GM18909 (cell line): ENCODE measurements at regions not wholly inside any gene's neighbourhood (a gene's known extent, or its start where the extent isn't known, plus 50 kb on each side); places are given as distances from the start of the nearest gene placed in this dataset.
"Not testable (repeated sequence)": the region's sequence is repeated elsewhere in the genome, so short reads cannot be mapped to it uniquely, and the experiment has no call there.

ENCODE experiments used
- ATAC-seq: cut with Tn5 transposase; IDR thresholded peaks from one replicate; pipeline ENCODE4 v1.9.1; 2021; ENCODE audit warnings: mild to moderate bottlenecking; ENCODE audit not compliant: unreplicated experiment, poor library complexity

DNA sequence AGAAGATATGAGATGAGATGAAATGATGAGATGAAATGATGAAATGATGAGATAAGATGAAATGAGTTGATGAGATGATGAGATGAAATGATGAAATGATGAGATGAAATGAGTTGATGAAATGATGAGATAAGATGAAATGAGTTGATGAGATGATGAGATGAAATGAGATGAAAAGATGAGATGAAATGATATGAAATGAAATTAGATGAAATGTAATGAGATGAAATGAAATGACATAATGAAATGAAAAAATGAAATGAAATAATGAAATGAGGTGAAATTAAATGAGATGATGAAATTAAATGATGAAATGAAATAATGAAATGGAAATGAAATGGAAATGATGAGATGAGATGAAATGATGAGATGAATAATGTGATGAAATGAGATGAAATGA is 231.6 kb downstream of the GOLGA6L6 start:
- ATAC-seq = not testable (repeated sequence)

DNA sequence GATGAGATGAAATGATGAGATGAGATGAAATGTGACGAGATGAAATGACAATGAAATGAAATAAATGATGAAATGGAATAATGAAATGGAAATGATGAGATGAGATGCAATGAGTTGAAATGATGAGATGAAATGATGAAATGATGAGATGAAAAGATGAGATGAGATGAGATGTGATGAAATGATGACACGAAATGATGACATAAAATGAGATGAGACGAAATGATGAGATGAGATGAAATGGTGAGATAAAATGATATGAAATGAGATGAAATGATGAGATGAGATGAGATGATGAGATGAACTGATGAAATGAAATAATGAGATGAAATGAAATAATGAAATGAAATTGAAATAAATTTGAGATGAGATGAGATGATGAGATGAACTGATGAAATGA is 232.2 kb downstream of the GOLGA6L6 start:
- ATAC-seq = not testable (repeated sequence)

DNA sequence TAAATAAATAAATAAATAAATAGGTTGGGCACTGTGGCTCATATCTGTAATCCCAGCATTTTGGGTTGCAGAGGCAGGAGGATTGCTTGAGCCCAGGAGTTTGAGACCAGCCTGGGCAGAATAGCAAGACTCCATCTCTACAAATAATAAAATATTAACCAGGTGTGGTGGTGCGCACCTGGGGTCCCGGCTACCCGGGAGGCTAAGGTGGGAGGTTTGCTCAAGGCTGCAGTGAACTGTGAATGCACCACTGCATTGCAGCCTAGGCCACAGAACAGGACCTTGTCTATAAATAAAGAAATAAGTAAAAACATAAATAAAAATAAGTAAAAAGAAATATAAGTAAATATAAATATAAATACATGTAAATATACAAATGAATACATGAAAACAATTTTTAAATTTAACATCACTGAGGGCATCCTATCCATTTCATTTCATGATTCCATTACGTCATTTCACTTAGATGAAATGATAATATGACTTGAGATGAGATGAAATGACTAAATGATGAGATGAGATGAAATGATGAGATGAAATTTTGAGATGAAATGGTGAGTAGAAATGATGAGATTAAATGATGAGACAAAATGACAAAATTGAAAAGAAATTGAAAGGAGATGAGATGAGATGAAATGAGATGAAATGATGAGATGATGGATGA is 233.4 kb downstream of the GOLGA6L6 start:
- ATAC-seq = not testable (repeated sequence)

DNA sequence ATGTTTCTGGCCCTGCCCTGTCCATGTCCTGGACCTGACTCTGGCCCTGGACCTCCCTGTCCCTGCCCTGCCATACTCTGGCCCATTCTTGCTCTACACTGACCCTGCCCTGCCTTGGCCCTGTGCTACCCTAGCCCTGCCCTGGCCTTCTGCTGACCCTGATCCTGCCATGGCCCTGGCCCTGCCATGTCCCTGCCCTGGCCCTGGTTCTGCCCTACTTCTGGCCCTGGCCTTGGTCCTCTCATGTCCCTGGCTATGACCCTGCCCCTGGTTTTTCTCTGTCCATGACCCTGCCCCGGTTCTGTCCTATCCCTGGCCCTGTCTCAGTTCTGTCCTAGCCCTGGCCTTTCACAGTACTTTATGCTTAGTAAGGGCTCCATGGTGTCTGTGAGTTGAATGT is 234.5 kb downstream of the GOLGA6L6 start:
- ATAC-seq = not testable (repeated sequence)

DNA sequence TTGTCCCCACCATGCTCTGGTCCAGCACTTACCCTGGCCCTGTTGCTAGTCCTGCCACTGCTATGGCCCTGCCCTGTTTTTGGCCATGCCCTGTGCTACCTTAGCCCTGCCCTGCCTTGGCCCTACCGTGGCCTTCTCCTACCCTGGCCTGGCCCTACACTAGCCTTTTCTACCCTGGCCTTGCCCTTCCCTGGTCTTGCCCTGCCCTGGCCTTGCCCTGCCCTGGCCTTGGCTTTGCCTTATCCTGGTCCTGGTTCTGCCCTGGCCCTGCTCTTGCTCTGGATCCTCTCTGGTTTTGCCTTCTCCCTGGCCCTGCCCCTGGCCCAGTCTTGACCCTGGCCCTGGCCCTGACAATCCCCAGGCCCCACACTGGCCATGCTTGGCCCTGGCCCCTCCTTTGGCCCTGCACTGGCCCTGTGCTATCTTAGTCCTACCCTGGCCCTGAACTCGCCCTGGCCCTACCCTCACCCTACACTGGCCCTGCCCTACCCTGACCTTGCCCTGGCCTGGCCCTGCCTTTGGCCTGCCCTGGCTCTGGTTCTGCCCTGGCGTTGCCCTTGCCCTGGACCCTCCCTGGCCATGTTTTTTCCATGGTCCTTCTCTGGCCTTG is 235.0 kb downstream of the GOLGA6L6 start:
- not testable (repeated sequence) for ATAC-seq

DNA sequence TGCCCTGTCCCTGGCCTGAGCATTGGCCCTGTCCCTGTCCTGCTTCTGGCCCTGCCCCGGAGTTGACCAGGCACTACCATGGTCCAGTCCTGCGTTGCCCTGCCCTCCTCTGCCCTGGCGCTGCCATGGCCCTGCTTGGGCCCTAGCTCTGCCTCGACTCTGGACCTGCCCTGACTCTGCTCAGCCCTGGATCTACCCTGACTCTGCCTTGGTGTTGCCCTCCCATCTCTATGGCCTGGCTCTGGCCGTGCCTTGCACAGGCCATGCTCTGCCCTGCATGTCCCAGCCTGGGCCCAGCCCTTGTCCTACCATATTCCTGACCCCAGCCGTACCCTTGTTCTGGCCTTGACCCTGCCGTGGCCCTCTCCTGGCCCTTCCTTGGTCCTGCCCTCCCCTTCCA is 235.7 kb downstream of the GOLGA6L6 start:
- not testable (repeated sequence) for ATAC-seq

DNA sequence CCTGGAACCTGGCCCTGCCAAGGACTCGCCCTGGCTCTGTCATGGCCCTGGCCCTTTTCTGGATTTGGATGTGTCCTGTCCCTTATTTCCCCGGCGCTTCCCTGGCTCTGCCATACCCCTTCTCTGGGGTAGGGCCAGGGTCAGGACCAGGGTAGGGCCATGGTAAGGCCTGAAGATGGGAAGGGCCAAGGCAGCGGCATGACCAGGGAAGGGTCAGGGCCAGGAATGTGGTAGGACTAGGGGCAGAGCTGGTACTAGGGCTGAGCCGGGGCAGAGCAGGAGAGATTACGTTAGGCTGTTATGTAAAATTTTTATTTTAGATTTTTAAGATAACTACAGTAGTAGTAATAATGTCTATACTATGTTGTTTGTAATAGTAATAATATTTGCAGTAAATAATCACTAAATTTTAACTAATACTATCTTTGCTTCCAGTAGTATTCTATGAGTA is 236.6 kb downstream of the GOLGA6L6 start:
- not testable (repeated sequence) for ATAC-seq

DNA sequence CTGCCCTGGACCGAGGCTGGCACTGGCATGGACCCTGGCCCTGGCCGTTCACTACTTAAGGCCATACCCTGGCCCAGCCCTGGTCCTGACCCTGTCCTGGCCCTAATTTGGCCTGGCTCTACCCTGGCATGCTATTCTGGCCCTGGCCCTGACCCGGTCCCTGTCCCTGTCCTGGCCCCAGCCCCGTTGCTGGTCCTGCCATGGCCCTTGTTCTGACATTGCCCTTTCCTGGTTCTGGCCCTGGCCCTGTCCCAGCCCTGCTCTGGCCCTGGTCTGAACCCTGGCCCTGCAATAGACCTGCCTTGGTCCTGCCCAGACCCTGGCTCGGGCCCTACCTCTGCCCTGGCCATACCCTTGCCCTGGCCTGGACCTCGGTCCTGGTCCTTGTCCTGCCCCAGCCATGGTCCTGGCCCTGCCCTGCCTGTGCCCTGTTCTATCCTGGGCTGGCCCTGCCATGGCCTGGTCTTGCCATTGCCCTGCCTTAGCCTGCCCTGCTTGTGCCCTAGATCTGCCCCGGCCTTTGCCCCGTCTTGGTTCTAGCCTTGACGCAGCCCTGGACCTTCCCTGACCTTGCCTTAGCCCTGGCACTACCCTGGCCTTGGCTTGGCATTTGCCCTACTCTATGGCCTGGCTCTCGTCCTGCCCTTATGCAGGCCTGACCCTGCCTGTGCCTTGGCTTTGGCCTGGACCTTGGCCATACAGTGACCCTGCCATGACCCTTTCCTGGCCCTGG is 237.2 kb downstream of the GOLGA6L6 start:
- ATAC-seq = not testable (repeated sequence)

DNA sequence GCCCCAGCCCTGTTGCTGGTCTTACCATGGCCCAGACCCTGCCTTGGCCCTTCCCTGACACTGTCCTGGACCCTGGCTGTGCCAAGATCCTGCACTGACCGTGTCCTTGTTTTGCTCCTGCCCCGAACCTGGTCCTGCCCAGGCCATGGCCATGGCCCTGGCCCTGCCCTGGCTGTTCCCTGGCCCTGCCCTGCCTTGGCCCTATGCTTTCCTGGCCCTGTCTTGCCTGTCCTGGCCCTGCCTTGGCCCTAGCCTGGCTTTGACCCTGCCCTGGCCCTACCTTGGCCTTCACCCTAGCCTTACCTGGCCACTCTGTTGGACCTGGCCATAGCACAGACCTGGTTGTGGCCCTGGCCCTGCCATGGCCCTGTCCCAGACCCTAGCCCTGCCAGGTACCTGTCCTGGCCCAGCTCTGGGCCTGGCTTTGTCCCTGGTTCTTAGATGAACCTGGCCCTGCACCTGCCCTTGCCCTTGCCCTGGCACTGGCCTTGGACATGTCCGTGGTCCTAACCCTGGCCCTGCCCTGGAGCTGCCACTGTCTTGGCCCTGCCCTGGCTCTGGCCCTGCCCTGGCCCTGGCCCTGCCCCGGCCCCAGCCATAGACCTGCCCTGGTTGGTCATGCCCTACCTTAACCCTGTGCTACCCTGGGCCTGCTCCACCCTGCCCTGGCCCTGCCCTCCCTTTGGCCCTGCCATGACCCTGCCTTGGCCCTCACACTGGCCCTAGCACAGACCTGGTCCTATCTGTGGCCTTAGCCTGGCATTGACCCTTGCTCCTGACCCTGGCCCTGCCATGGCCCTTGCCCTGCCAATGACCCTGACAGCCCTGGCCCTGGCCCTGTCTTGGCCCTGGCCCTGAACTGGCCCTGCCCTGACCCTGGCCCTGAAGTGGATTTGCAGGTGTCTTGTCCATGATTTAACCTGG is 238.1 kb downstream of the GOLGA6L6 start:
- ATAC-seq = not testable (repeated sequence)

DNA sequence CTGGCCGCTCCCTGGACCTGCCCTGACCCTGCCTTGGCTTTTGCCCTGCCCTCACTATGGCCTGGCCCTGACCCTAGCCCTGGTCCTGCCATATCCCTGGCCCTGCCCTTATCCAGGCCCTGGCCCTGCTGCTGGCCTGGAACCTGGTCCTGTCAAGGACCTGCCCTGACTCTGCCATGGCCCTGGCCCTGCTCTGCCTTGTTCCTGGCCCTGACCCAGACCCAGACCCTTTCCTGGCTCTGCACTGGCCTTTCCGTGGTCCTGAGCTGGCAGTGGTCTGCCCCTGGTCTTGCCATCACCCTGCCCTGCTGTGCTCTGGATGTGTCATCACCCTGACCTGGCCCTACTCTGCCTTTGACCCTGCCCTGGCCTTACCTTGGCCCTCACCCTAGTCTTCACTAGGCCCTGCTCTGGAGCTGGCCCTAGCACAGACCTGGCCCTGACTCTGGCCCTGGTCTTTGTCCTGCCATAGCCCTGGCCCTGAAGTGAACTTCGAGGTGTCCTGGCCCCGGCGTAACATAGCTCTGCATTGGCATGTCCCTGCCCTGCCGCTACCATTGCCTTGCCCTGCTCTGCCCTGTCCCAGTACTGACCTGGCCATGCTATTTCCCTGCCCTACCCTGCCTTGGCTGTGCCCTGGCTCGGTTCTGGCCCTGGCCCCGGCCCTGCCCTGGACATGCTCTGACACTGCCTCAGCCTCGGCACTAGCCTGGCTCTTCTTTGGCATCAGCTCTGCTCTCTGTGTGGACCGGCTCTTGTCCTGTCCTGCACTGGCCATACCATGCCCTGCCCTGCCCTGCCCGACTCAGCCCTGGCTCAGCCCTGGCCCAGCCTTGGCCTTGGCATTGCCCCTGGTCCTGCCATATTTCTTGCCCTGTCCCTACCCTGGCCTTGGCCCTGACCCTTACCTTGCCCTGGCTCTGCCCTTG is 239.2 kb downstream of the GOLGA6L6 start:
- ATAC-seq = not testable (repeated sequence)

DNA sequence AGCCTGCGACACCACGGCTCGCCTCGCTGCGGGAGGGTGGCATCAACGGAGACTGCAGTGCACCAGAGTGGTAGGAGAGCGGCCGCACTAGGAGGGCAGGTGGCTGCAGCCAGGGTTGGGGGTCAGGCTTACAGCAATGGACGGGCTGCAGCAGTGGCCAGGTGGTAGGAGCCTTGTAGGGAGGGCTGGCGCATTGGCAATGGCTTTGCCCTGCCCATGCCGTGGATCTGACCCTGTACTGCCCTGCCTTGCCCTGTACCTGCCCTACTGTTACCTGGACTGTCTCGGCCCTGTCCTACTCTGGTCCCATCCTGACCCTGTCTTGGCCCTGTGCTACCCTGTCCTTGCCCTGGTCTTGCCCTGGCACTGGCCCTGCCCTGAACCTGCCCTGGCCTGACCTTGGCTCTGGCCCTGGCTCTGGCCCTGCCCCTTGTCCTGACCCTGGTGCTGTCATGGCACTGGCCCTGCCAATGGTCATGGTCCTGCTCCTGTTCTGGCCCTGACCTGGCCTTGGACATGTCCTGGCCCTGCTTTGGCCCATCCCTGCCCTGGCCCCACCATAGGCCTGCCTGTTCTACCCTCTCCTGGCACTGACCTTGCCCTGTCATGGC is 240.0 kb downstream of the GOLGA6L6 start:
- ATAC-seq = not testable (repeated sequence)

DNA sequence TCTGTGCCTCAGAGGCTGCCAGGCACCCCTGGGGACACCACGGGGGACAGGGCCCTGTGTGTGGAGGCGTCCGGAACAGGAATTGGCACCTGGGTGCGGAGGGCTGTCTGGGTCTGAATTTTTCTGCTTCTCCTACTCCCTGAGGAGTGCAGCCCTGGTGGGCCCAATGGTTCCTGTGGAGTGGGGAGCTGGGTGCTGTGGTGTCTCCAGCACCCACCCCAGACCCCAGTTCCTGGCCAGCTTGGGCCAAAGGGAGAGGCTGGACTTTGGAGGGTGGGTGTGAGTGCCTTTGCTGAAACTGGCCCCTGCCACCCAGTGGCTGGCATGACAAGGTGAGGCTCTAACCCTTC is 240.6 kb downstream of the GOLGA6L6 start:
- ATAC-seq = not testable (repeated sequence)

DNA sequence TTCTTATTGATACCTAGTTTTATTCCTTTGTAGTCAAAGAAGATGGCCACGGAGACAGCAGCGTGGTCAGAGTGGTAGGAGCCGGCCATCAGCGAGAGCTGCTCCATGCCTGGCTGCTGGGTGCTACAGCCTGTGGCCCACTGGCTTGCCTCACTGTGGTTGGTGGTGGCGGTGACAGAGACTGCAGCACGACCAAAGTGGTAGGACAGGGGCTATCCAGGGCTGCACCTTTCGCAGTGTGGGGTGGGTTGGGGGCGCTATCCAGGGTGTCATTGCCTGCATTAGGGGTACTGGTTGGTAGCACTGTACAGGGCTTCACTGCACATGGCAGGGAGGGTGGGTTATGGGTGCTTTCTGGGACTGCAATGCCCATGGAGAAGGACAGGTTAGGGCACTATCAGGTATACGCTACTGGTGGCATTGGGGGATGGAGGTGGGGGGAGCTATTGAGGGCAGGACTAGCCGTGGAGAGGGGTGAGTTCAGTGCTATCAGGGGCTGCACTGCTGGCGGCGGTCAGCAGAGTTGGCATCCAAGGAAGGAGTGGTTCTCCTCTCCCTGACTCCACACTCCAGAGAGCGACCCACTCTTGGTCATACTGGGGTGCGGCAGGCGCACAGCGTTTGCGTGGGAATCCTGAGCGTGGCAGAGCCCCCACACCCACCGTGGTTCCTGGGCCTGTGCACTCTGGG is 241.1 kb downstream of the GOLGA6L6 start:
- not testable (repeated sequence) for ATAC-seq

DNA sequence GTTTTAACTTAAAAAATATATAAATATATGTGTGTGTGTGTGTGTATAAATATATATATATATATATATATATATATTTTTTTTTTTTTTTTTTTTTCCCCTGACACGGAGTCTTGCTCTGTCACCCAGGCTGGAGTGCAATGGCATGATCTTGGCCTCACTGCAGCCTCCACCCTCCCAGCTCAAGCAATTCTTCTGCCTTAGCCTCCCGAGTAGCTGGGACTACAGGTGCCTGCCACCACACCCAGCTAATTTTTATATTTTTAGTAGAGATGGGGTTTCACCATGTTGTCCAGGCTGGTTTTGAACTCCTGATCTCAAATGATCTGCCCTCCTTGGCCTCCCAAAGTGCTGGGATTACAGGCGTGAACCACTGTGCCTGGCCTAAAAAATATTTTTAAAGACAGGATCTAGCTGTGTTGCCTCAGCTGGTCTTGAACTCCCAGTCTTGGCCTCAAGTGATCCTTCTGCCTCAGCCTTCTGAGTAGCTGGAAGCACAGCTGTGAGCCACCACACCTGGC is 243.9 kb downstream of the GOLGA6L6 start:
- not testable (repeated sequence) for ATAC-seq

DNA sequence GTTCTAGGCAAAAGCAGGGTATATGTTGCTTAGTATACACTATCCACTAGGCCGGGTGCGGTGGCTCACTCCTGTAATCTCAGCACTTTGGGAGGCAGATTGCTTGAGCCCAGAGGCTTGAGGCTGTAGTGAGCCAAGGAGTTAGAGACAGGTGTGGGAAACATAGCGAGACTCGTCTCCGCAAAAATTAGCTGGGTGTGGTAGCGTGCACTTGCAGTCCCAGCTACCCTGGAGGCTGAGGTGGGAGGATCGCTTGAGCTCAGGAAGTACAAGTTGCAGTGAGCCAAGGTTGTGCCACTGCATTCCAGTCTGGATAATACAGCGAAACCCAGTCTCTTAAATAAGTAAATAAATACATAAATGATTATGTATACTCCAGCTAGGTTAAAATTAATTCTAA is 245.3 kb downstream of the GOLGA6L6 start:
- ATAC-seq = not testable (repeated sequence)

DNA sequence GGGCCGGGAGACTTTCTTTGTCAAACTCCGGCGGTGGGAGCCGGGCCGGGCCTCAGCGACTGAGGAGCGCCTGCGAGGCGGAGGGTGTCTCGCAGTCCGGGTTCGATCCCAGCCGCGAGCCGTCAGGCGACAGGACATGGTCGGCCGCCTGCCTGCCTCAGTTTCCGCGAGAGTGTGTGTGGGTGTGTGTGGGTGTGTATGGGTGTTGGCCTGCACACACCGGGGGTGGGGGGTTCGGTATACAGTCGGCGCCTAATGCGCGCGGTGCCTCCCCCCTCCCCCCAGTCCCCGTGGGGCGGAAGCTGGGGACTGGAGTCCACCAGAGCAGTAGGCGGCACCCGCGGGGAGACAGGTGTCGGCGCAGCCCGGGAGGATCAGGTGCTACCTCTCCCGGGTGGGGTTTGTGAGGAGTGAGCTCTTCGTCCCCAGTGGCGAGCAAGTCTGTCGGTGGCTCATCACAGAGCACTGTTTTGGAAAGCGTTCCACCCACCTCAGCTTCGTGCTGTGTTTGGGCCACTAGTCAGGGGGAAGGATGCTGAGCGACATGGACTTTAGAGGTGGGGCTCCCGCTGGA is 246.3 kb downstream of the GOLGA6L6 start:
- no peak for ATAC-seq

DNA sequence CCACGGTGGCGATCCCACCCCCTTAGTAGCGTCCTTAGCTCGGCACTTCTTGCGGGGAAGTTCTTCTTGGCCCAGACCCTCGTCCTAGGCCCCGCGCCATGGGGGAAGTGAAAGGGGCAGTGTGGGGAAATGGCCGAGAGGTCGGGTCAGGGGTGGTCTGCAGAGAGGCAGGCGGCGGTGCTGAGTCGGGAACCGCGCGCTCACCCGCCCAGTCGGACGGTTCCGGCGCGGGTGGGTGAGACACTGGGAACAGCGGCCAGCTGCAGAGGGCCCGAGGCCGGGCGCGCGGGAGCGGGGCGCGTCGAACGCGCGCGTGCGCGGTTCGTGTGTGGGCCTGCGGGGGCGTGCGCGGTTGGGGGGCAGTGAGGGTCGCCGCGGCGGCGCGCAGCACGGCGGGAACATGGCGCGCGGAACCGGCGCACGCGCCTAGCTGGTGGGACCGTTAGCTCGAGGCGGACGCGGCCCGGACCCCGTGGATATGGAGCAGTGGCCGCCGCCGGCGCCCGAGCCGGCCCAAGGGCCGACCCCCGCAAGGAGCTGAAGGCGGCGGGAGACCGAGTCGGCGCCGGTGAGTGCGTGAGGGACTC is 246.9 kb downstream of the GOLGA6L6 start:
- no peak for ATAC-seq
